CD14-positive monocyte (primary cell): ENCODE measurements at regions not wholly inside any gene's neighbourhood (a gene's known extent, or its start where the extent isn't known, plus 50 kb on each side); places are given as distances from the start of the nearest gene placed in this dataset.

Source experiments
- DNase-seq, 3 donors: peaks; one replicate each; pipeline ENCODE4 v3.0.0-alpha.2; 2011 to 2022
- H2AFZ ChIP-seq: 2 replicates; pipeline ENCODE4 v1.6.0; 2012; ENCODE audit warnings: mild to moderate bottlenecking, low read depth, low read length, inconsistent platforms; ENCODE audit not compliant: insufficient read depth, poor library complexity, severe bottlenecking
- H3K27ac ChIP-seq, 2 donors: 1 replicate in 1 of 2; 2 replicates in 1 of 2; pipeline ENCODE4 v1.5.1; 2012 to 2013; ENCODE audit warnings: low read length in 2 of 2, control low read depth in 1 of 2, inconsistent platforms in 1 of 2, low read depth in 1 of 2, mild to moderate bottlenecking in 1 of 2
- H3K27me3 ChIP-seq, 2 donors: one replicate each; pipeline versions ENCODE4 v1.6.0 to v1.6.1; 2011 to 2013; ENCODE audit warnings: low read length in 2 of 2; ENCODE audit not compliant: control insufficient read depth in 2 of 2, insufficient read depth in 2 of 2
- H3K36me3 ChIP-seq, 2 donors: replicated peaks in 1 of 2; 1 replicate in 1 of 2; 2 replicates in 1 of 2; pipeline versions ENCODE4 v1.5.1 to v1.6.1; 2012 to 2013; ENCODE audit warnings: low read length in 2 of 2, control low read depth in 1 of 2, inconsistent platforms in 1 of 2, mild to moderate bottlenecking in 1 of 2; ENCODE audit not compliant: insufficient read depth in 2 of 2, control insufficient read depth in 1 of 2
- H3K4me1 ChIP-seq, 2 donors: 1 replicate in 1 of 2; 2 replicates in 1 of 2; pipeline versions ENCODE4 v1.5.1 to v1.6.1; 2012 to 2013; ENCODE audit warnings: low read length in 2 of 2, control low read depth in 1 of 2, inconsistent platforms in 1 of 2, mild to moderate bottlenecking in 1 of 2, moderate library complexity in 1 of 2; ENCODE audit not compliant: insufficient read depth in 2 of 2, control insufficient read depth in 1 of 2
- H3K4me2 ChIP-seq: replicated peaks from 2 replicates; pipeline ENCODE3; 2012; ENCODE audit warnings: low read length, moderate library complexity, mild to moderate bottlenecking; ENCODE audit not compliant: poor library complexity, severe bottlenecking; ENCODE audit errors: extremely low read depth
- H3K4me3 ChIP-seq, 3 experiments: fragments of 200-600 bp in 1 of 3; sonication (generic) in 1 of 3; replicated peaks in 1 of 3; 1 replicate in 2 of 3; 2 replicates in 1 of 3; pipeline ENCODE4 v1.5.1; 2011 to 2013; ENCODE audit warnings: low read length in 3 of 3, mild to moderate bottlenecking in 3 of 3, control low read depth in 2 of 3, low read depth in 2 of 3, inconsistent platforms in 1 of 3, moderate library complexity in 1 of 3
- H3K79me2 ChIP-seq: 2 replicates; pipeline ENCODE4 v1.6.0; 2012; ENCODE audit warnings: mild to moderate bottlenecking, control low read depth, inconsistent platforms, low read length, moderate library complexity; ENCODE audit not compliant: insufficient read depth
- H3K9ac ChIP-seq: 2 replicates; pipeline ENCODE4 v1.6.0; 2017; ENCODE audit warnings: low read length, mild to moderate bottlenecking; ENCODE audit not compliant: insufficient read depth, poor library complexity, severe bottlenecking
- H3K9me3 ChIP-seq, 2 donors: replicated peaks in 1 of 2; 1 replicate in 1 of 2; 2 replicates in 1 of 2; pipeline versions ENCODE4 v1.5.1 to v1.6.1; 2012 to 2013; ENCODE audit warnings: low read length in 2 of 2, control low read depth in 1 of 2; ENCODE audit not compliant: control insufficient read depth in 1 of 2, insufficient read depth in 1 of 2
- H4K20me1 ChIP-seq: 2 replicates; pipeline ENCODE4 v1.6.0; 2012; ENCODE audit warnings: mild to moderate bottlenecking, low read length, control low read depth, moderate library complexity; ENCODE audit not compliant: insufficient read depth
- H3K27ac Mint-ChIP-seq, 7 donors: one replicate each; pipeline ENCODE4 v1.8.0; 2020; ENCODE audit warnings: mild to moderate bottlenecking in 7 of 7, mixed read lengths in 7 of 7, moderate library complexity in 6 of 7, inconsistent platforms in 2 of 7
- H3K27me3 Mint-ChIP-seq, 3 donors: one replicate each; pipeline ENCODE4 v1.8.0; 2021 to 2022; ENCODE audit warnings: low read depth in 3 of 3, mild to moderate bottlenecking in 3 of 3, mixed read lengths in 3 of 3, moderate library complexity in 3 of 3, inconsistent platforms in 1 of 3
- H3K36me3 Mint-ChIP-seq, 2 donors: one replicate each; pipeline ENCODE4 v1.8.0; 2020; ENCODE audit warnings: mixed read lengths in 2 of 2, inconsistent platforms in 1 of 2, mild to moderate bottlenecking in 1 of 2
- H3K4me1 Mint-ChIP-seq: one replicate; pipeline ENCODE4 v1.8.0; 2020; ENCODE audit warnings: mild to moderate bottlenecking, mixed read lengths
- H3K4me3 Mint-ChIP-seq, 2 donors: one replicate each; pipeline ENCODE4 v1.8.0; 2020; ENCODE audit warnings: mild to moderate bottlenecking in 2 of 2, mixed read lengths in 2 of 2, moderate library complexity in 1 of 2
- H3K9me3 Mint-ChIP-seq, 7 donors: one replicate each; pipeline ENCODE4 v1.8.0; 2020 to 2022; ENCODE audit warnings: mixed read lengths in 7 of 7, mild to moderate bottlenecking in 6 of 7, moderate library complexity in 6 of 7, inconsistent platforms in 2 of 7
- CTCF ChIP-seq: fragments of 200-600 bp; IDR thresholded peaks from one replicate; pipeline ENCODE4 v1.8.0; 2022; ENCODE audit warnings: antibody characterized with exemption, mild to moderate bottlenecking
- WGBS: methylation state at CpG from one replicate; pipeline ENCODE4 v1.1.5; 2013; ENCODE audit warnings: missing lambda C conversion rate; ENCODE audit not compliant: insufficient coverage; 5-methylcytosine and 5-hydroxymethylcytosine counted together
- intact Hi-C, 2 donors: fragments of 100-400 bp; cut with micrococcal nuclease; formaldehyde crosslinking; loops; one replicate each; pipeline versions ENCODE4 v1.15.0 to v1.15.1; 2023

GRCh38 chr12:107895966-107896365 is 121.5 kb downstream of the ASCL4 start:
- intact Hi-C loops, result no loop called here
- Histone ChIP-seq H3K79me2 (no peaks in the 10 kb centered on the region), H3K9me3 (no peaks in the 10 kb centered on the region), H3K27me3 (no peaks in the 10 kb centered on the region), H2AFZ (no peak overlapping the region), H3K9ac (no peak overlapping the region), H3K27ac (no peak overlapping the region), H3K4me1 (no peaks in the 10 kb centered on the region), H4K20me1 (no peaks in the 10 kb centered on the region), H3K4me3 (no peak overlapping the region), H3K4me2 (no peak overlapping the region), H3K36me3 (no peaks in the 10 kb centered on the region)
- H3K4me1 Mint-ChIP-seq, result peaks cover 3% of the 10 kb centered on the region
- no peaks in the 10 kb centered on the region for H3K9me3 Mint-ChIP-seq
- peaks cover 8 to 13% (median 9%) of the 10 kb centered on the region in 3 donors for H3K27me3 Mint-ChIP-seq
- no peak overlapping the region for H3K27ac Mint-ChIP-seq
- no peak overlapping the region for H3K4me3 Mint-ChIP-seq
- no peaks in the 10 kb centered on the region for H3K36me3 Mint-ChIP-seq
- no peak for TF ChIP-seq CTCF
- no peak for DNase-seq

- no peak overlapping the region for H3K27ac Mint-ChIP-seq
- no peaks in the 10 kb centered on the region for H3K9me3 ChIP-seq
- peaks cover 16% of the 10 kb centered on the region in 2 donors for H3K4me1 ChIP-seq
- no peak overlapping the region for H3K4me3 ChIP-seq
- no peak overlapping the region for H3K4me2 ChIP-seq
- peaks cover 11 to 38% (median 32%) of the 10 kb centered on the region in 3 donors for H3K27me3 Mint-ChIP-seq
- no peak overlapping the region for H2AFZ ChIP-seq
- intact Hi-C loops, result no loop called here
- no peaks in the 10 kb centered on the region for H3K79me2 ChIP-seq
- H3K9me3 Mint-ChIP-seq, result no peaks in the 10 kb centered on the region
- no peaks in the 10 kb centered on the region for H3K36me3 ChIP-seq
- peaks cover 14 to 26% of the 10 kb centered on the region in 2 donors for H3K27me3 ChIP-seq
- H3K36me3 Mint-ChIP-seq, result no peaks in the 10 kb centered on the region
- H4K20me1 ChIP-seq, result no peaks in the 10 kb centered on the region
- no CpG with 5 or more reads among the region's 2 CpGs for WGBS
- H3K4me1 Mint-ChIP-seq, result peaks cover 16% of the 10 kb centered on the region
- no peak for DNase-seq
- TF ChIP-seq CTCF, result no peak
- H3K27ac ChIP-seq, result no peak overlapping the region
- H3K9ac ChIP-seq, result no peak overlapping the region
- H3K4me3 Mint-ChIP-seq, result no peak overlapping the region
These were observed 126.1 kb downstream of the ASCL4 start for GRCh38 chr12:107900588-107900987.
